Stimulated activated CD4-positive, alpha-beta T cell treated with anti-CD3 and anti-CD28 coated beads, Interleukin-2, amount 100 ng/mL, for 48 hours (primary cell): ENCODE measurements at regions not wholly inside any gene's neighbourhood (a gene's known extent, or its start where the extent isn't known, plus 50 kb on each side); places are given as distances from the start of the nearest gene placed in this dataset.

Experiments used
- DNase-seq, 2 donors: peaks; one replicate each; pipeline ENCODE4 v3.0.0-alpha.2; 2020

- DNase-seq: no peak
Measured at GRCh38 chr2:60292242-60292641, 261.2 kb downstream of the BCL11A start.

GRCh38 chr2:60290509-60290908 lies 262.9 kb downstream of the BCL11A start:
- DNase-seq: no peak

- DNase-seq: no peak
Measured at GRCh38 chr2:60285626-60286316, 267.7 kb downstream of the BCL11A start.

GRCh38 chr2:60283626-60284025 lies 269.8 kb downstream of the BCL11A start:
- DNase-seq: no peak

- DNase-seq: no peak
Measured at GRCh38 chr2:60282886-60283285, 270.6 kb downstream of the BCL11A start.

GRCh38 chr2:60281730-60282129 lies 271.7 kb downstream of the BCL11A start:
- DNase-seq: no peak

GRCh38 chr2:60280238-60280637 lies 273.2 kb downstream of the BCL11A start:
- DNase-seq: no peak

- DNase-seq: no peak
Measured at GRCh38 chr2:60278906-60279305, 274.5 kb downstream of the BCL11A start.

- no peak for DNase-seq
Measured at GRCh38 chr2:60275958-60276357, 277.5 kb downstream of the BCL11A start.

GRCh38 chr2:60273836-60274235 lies 279.6 kb downstream of the BCL11A start:
- DNase-seq: no peak

GRCh38 chr2:60271713-60272112 lies 281.7 kb downstream of the BCL11A start:
- no peak for DNase-seq

- no peak for DNase-seq
Measured at GRCh38 chr2:60271131-60271530, 282.3 kb downstream of the BCL11A start.

- DNase-seq: no peak
Measured at GRCh38 chr2:60268661-60269060, 284.8 kb downstream of the BCL11A start.

GRCh38 chr2:60268032-60268431 lies 285.4 kb downstream of the BCL11A start:
- DNase-seq: no peak

- DNase-seq: no peak
Measured at GRCh38 chr2:60267122-60267521, 286.3 kb downstream of the BCL11A start.

GRCh38 chr2:60262178-60262577 lies 291.3 kb downstream of the BCL11A start:
- no peak for DNase-seq

GRCh38 chr2:60260639-60261296 lies 292.7 kb downstream of the BCL11A start:
- no peak for DNase-seq

GRCh38 chr2:60259781-60260180 lies 293.7 kb downstream of the BCL11A start:
- DNase-seq: no peak

GRCh38 chr2:60252581-60253150 lies 300.8 kb downstream of the BCL11A start:
- DNase-seq: no peak

GRCh38 chr2:60251247-60251646 lies 302.2 kb downstream of the BCL11A start:
- no peak for DNase-seq

GRCh38 chr2:60249879-60250278 lies 303.6 kb downstream of the BCL11A start:
- no peak for DNase-seq

GRCh38 chr2:60247471-60247870 lies 306.0 kb downstream of the BCL11A start:
- DNase-seq: no peak

- no peak for DNase-seq
Measured at GRCh38 chr2:60246583-60246982, 306.9 kb downstream of the BCL11A start.

- no peak for DNase-seq
Measured at GRCh38 chr2:60234274-60234986, 319.0 kb downstream of the BCL11A start.
